Stimulated activated CD8-positive, alpha-beta memory T cell treated with anti-CD3 and anti-CD28 coated beads, Interleukin-7, amount 100 ng/mL, for 48 hours (primary cell): ENCODE measurements at regions not wholly inside any gene's neighbourhood (a gene's known extent, or its start where the extent isn't known, plus 50 kb on each side); places are given as distances from the start of the nearest gene placed in this dataset.
A peak's percentile ranks its signal among the peaks of the same experiment; 100 is the strongest.

ENCODE experiments used
- DNase-seq, 2 donors: peaks; one replicate each; pipeline ENCODE4 v3.0.0-alpha.2; 2020; ENCODE audit warnings: low read depth in 1 of 2; ENCODE audit errors: extremely low read depth in 1 of 2

DNA sequence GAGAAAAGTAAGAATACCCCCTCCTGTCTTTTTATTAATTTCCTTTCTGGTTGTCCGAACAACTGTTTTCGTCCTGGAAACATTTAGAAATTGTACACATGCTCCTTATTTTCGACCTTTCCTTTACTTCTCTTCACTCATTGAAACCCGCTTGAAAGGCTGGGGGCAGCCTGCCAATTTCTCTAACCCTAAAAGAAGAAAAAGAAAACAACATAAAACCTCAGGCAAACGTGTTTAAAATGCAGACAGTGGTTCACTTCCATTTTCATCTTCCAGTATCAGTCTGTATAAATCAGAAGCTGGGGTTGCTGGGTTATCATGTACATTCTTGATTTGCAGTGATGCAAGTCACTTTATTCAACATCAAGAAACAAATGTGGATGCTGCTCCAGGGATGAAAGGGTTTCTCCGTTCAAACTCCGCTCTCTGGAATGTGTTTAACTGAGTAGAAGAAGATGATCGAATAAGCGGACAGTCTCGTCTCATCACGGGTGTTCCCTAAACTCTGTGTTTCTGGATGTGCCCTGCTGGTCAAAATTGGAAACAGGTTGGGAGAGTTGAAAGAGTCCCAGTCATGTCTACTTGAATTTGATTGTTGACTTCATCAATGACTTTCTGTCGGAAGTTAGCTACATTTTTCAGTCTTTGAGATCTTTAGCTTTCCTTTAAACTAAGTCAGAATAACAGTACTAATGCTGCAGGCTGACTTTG lies 1042.2 kb downstream of the BCL11B start:
- DNase-seq, result no peak

- no peak for DNase-seq
These were observed 1041.6 kb downstream of the BCL11B start for GRCh38 chr14:98230411-98230810.

DNA sequence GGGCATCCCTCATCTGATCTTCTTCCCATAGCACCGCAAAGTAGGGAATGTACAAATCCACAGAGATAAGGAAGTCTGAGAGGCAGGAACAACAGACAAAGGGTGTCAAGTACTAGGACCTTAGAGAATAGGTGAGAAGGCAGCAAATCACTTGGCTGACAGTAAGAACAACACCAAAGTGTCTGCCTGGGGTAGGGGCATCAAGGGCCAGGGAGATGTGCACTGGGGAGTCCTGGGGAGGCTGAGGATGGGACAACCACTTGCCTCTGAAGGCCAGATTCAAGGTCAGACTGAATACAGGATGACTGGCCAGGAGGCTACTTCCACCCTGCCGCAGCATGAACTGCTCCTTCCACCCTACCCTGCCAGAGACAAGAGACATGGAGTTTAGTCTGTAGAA lies 1040.8 kb downstream of the BCL11B start:
- DNase-seq, result no peak

GRCh38 chr14:98233656-98234055 lies 1038.3 kb downstream of the BCL11B start:
- DNase-seq, result no peak

DNA sequence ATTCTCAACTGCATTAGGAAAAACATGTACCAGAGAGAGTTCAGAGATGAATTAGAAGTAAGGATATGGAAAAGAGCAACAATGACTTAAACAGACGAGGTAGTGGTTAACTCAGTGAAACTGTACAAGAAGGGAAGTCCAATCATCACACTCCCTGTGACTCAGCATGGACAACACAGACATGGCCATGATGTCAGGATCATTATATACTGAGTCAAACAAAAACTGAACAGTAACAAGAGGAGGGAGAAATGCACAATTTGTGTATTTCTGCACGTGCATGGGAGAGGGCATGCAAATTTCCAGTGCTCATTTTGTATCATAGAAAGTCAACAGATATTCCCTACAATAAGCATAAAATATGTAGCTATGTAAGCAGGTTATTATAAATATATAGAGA lies 1037.8 kb downstream of the BCL11B start:
- peak in 1 of 2 donors; percentile 52 for DNase-seq

DNA sequence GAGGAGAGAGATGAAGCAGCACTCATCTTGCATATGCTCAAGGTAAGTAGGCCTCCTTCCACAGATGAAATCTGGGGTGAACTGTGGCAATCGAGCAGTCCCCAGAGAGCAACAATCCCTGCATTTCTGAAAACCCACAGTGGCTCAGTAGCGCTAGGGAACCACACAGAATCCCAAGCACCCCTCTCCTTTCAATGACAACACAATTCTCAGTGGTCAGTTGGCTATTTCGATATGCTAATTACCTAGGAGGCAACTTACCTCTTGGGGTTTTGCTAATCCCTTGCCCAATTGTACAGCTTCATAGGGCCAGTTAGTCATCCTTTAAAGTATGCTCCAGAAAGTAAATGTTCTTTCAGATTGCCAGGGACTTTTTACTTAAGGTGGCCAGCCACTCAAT lies 1035.7 kb downstream of the BCL11B start:
- no peak for DNase-seq

DNA sequence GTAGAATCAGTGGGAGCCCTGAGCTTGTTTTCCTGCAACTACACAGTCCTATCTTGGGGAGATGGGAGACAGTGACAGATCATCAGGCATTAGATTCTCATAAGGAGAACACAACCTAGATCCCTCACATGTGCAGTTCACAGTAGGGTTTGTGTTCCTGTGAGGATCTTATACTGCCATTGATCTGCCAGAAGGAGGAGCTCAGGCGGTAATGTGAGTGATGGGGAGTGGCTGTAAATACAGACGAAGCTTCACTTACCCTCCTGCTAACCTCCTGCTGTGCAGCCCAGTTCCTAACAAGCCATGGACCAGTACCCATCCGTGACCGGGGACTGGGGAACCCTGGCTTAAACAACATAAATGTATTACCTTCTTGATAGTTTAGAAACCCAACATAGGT lies 1034.1 kb downstream of the BCL11B start:
- DNase-seq, result no peak

DNA sequence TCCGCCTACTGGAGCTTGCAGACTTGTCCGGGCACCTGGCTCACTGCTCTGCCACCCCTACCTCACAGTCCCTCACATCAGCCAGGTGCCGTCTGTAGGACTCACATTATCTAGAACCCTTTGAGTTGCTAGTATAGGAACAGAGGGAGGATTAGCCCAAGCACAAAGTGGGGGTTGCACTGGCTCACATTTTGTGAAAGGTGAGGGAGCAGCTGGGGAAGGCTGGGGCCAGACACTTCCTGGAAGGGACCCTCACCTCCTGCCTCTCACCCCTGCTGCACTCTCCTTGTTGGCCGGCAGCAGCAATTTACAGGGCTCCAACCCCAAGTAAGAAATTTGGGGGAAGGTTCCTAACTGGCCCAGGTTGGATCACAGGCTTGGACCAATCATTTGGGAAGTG lies 1031.6 kb downstream of the BCL11B start:
- DNase-seq, result no peak

DNA sequence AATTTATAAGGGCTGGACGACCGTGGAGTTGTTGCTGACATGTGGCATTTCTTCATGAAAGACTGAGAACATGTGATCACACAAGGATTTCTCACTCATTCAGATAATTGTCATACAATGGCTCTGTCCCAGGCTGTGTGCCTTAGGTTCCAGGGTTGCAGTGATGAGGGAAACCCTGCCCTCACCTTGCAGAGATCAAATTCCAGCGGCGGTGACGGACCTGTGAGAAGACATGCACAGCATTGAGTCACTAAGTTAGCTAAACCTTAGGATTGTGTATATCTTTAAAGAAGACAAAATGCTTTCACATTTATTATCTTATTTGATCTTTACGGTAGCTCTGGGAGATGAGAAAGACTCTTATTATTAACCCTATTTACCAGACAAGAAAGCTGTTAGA lies 1029.1 kb downstream of the BCL11B start:
- no peak for DNase-seq

GRCh38 chr14:98243332-98243731 lies 1028.7 kb downstream of the BCL11B start:
- DNase-seq, result no peak

- no peak for DNase-seq
These were observed 1027.6 kb downstream of the BCL11B start for GRCh38 chr14:98244162-98244948.

DNA sequence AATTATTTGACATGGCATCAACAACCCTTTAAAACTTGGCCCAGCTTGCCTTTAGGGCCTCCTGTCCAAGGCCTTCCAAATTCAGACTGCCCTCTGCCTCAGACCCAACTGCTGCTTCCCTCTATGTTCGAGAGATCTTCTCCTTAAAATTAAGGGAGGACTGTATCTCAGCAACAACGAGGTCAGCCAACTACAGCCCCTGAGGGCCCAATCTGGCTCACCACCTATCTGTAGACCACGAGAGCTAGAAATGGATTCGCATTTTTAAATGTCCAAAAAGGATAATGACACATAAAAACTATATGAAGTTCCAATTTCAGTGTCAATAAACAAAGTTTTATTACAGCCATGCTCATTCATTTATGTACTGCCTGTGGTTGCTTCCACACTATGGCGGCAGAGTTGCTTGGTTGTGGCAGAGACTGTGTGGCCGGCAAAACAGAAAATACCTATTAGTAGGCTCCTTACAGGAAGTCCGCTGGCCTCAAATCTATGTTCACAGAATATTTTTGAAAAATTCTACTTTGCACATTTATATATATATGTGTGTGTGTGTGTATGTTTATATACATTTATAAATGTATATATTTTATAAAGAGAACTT lies 1026.9 kb downstream of the BCL11B start:
- DNase-seq, result no peak

DNA sequence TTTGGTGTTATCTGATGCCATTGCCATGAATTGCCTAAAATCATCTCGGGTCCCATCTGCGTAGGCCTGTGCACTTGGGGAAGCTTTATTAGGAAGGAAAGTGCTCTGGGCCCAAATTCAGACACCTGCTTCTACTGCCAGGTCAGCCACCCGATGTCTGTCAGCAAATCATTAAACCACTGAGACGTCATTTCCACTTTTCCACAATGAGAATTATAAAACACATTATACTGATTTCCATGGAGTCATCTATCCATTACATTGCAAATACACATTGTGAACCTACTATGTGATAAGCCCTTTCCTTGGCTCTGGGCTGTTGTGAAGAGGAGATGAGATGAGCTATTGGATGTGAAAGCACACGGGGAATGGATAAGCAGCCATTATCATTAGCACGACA lies 1022.9 kb downstream of the BCL11B start:
- DNase-seq, result no peak

DNA sequence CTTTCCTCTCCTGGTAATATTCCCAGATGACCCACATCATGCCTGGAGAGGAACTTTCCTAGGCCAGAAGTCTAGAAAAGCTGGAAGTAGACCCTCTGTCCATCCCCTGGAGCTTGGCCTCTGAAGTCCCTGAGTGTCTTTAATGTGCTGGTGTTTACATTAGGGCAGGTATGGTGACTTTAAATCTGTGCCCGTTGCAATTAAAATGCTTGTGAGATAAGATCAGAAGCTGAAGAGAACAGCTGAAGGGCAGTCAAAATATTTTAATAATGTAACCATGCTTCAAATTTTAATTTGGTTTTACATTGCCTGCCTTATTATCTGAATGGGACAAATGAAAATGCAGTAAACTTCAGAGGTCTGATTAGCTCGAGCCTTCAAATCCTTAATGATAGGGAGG lies 1022.5 kb downstream of the BCL11B start:
- DNase-seq, result no peak

- no peak for DNase-seq
These were observed 1019.2 kb downstream of the BCL11B start for GRCh38 chr14:98252820-98253219.

DNA sequence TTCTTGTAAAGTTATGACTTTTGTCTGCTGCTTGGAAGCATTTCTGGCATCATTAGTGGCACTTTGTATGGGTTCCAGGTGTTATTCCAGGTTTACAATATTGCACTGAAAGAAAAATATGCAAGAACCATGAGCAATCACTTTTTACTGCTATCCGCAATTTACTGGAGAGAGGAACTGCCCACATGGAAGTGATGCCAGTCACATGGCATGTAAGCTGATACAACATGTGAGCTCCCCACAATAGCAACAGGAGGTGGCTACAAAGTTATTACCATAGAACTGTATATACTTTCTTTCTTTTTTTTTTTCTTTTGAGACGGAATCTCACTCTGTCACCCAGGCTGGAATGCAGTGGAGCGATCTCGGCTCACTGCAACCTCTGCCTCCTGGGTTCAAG lies 1012.1 kb downstream of the BCL11B start:
- no peak for DNase-seq

GRCh38 chr14:98262566-98262965 lies 1009.4 kb downstream of the BCL11B start:
- DNase-seq, result no peak

- DNase-seq, result no peak
These were observed 1002.5 kb downstream of the BCL11B start for GRCh38 chr14:98269533-98269932.

- no peak for DNase-seq
These were observed 1001.8 kb downstream of the BCL11B start for GRCh38 chr14:98270201-98270600.

GRCh38 chr14:98274596-98274995 lies 997.4 kb downstream of the BCL11B start:
- DNase-seq, result no peak

GRCh38 chr14:98278800-98279199 lies 993.2 kb downstream of the BCL11B start:
- no peak for DNase-seq

DNA sequence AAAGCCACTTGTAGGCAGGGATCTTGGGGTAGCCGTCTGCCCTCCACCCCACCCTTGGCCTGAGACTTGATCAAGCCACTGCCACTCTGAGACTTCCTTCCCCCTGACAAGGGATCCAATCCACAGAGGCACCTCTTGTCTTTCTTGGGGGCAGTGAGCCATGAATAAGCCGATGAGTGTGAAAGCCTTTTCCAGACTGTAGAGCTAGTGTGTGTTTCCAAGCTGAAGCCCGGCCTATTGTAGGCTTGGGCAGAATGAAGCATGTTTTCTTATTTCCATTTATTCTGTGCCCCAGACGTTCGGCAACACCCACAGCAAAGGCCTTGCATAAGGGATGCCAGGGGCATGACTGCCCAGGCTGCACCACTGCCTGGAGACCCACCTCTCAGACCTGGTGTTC lies 991.6 kb downstream of the BCL11B start:
- no peak for DNase-seq
